A673 (cell line): ENCODE measurements at regions not wholly inside any gene's neighbourhood (a gene's known extent, or its start where the extent isn't known, plus 50 kb on each side); places are given as distances from the start of the nearest gene placed in this dataset.

Experiments used
- CTCF ChIP-seq: fragments of 300-800, 200-600 bp; sonication (generic); conservative IDR thresholded peaks from 2 replicates; pipeline ENCODE4 v1.5.1; 2017; ENCODE audit warnings: low read depth, mild to moderate bottlenecking, antibody characterized with exemption, low read length, moderate library complexity, mixed read lengths
- EZH2 ChIP-seq: fragments of 200-600 bp; sonication (generic); IDR thresholded peaks from 2 replicates; pipeline ENCODE4 v1.6.1; 2017; ENCODE audit warnings: borderline replicate concordance, low read depth, mild to moderate bottlenecking, mixed read lengths, antibody characterized with exemption, low read length; ENCODE audit not compliant: poor library complexity, severe bottlenecking

- TF ChIP-seq CTCF (no peak), EZH2 (no peak)
Measured at GRCh38 chr21:41011951-41012366, 156.0 kb upstream of the BACE2 start.
